Fibroblast of lung (primary cell): ENCODE measurements at regions not wholly inside any gene's neighbourhood (a gene's known extent, or its start where the extent isn't known, plus 50 kb on each side); places are given as distances from the start of the nearest gene placed in this dataset.

Experiments used
- EZH2 ChIP-seq: IDR thresholded peaks from 2 replicates; pipeline ENCODE4 v1.5.1; 2012; ENCODE audit warnings: low read length, control low read depth, mild to moderate bottlenecking; ENCODE audit errors: missing control alignments
- TF ChIP-seq, protein P1 (sequence below), 2 donors: IDR thresholded peaks in 1 of 2; conservative IDR thresholded peaks in 1 of 2; 1 replicate in 1 of 2; 2 replicates in 1 of 2; pipeline ENCODE4 v1.5.1; 2011 to 2012; ENCODE audit warnings: low read length in 2 of 2, control low read depth in 1 of 2, inconsistent platforms in 1 of 2, low read depth in 1 of 2, mild to moderate bottlenecking in 1 of 2

DNA sequence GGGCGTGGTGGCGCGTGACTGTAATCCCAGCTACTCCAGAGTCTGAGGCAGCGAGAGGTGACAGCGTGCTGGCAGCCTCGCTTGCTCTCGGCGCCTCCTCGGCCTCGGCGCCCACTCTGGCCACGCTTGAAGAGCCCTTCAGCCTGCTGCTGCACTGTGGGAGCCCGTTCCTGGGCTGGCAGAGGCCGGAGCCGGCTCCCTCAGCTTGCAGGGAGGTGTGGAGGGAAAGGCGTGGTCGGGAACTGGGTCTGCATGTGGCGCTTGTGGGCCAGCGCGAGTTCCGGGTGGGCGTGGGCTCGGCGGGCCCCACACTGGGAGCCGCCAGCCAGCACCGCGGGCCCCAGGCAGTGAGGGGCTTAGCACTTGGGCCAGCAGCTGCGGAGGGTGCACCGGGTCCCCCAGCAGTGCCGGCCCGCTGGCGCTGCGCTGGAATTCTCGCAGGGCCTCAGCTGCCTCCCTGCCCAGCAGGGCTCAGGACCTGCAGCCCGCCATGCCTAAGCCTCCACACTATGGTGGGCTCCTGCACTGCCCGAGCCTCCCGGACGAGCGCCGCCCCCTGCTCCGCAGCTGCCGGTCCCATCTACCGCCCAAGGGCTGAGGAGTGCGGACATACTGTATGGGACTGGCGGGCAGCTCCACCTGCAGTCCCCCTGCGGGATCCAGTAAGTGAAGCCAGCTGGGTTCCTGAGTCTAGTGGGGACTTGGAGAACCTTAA is 1093.3 kb upstream of the CDH8 start:
- TF ChIP-seq, protein P1, sequence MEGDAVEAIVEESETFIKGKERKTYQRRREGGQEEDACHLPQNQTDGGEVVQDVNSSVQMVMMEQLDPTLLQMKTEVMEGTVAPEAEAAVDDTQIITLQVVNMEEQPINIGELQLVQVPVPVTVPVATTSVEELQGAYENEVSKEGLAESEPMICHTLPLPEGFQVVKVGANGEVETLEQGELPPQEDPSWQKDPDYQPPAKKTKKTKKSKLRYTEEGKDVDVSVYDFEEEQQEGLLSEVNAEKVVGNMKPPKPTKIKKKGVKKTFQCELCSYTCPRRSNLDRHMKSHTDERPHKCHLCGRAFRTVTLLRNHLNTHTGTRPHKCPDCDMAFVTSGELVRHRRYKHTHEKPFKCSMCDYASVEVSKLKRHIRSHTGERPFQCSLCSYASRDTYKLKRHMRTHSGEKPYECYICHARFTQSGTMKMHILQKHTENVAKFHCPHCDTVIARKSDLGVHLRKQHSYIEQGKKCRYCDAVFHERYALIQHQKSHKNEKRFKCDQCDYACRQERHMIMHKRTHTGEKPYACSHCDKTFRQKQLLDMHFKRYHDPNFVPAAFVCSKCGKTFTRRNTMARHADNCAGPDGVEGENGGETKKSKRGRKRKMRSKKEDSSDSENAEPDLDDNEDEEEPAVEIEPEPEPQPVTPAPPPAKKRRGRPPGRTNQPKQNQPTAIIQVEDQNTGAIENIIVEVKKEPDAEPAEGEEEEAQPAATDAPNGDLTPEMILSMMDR (conservative IDR thresholded peaks at IDR 0.05 in 1 of 2, IDR thresholded peaks at IDR 0.05 in 1 of 2; ENCODE audit: low read depth in 1 of 2, low read length in 2 of 2): no peak
- TF ChIP-seq EZH2: no peak
